AG04449 (cell line): ENCODE measurements at regions not wholly inside any gene's neighbourhood (a gene's known extent, or its start where the extent isn't known, plus 50 kb on each side); places are given as distances from the start of the nearest gene placed in this dataset.
"Not testable (repeated sequence)": the region's sequence is repeated elsewhere in the genome, so short reads cannot be mapped to it uniquely, and the experiment has no call there.

Experiments
- CTCF ChIA-PET: fragments of 350-600 bp; formaldehyde crosslinking; extraction: SDS; loops from one replicate; lab custom pipeline; 2021; ENCODE audit warnings: antibody characterized with exemption; lab: Yijun Ruan, JAX
- POLR2A ChIA-PET: fragments of 400-600, 350-600 bp; formaldehyde crosslinking; extraction: SDS; loops from one replicate; lab custom pipeline; 2020; ENCODE audit warnings: antibody characterized with exemption, inconsistent platforms; lab: Yijun Ruan, JAX
- DNase-seq: peaks from one replicate; pipeline ENCODE4 v3.0.0-alpha.2; 2010; ENCODE audit warnings: low read depth, low spot score
- H3K4me3 ChIP-seq: 2 replicates; pipeline ENCODE4 v1.5.1; 2011; ENCODE audit warnings: low read depth, mild to moderate bottlenecking, control low read depth, low read length
- TF ChIP-seq, protein P1 (sequence below): IDR thresholded peaks from one replicate; pipeline ENCODE4 v1.5.1; 2011; ENCODE audit warnings: mild to moderate bottlenecking, moderate library complexity, low read length, control low read depth, inconsistent platforms; ENCODE audit not compliant: insufficient read depth; ENCODE audit errors: missing control alignments

DNA sequence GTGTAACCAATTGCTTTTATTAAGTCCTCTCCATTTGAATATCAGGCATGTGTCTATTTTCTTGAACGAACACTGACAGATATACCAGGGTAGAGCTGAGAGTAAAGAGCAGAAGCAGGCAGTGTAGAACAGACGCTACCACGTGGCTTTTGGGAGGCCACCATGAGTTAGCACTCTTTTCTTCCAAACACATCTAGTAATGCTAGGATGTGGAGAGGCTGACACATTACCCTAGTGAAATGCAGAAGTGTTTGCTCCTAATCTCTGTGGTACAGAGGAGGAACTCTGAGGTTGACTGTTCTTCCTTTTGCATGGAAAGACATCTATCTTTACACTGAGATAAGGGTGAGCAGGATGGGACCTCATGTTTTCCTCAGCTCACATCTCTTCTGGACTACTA lies 216.3 kb downstream of the SATB1 start:
- DNase-seq: no peak
- ChIA-PET POLR2A (no interaction called here), CTCF (no interaction called here)
- no peak overlapping the region for H3K4me3 ChIP-seq
- TF ChIP-seq, protein P1, sequence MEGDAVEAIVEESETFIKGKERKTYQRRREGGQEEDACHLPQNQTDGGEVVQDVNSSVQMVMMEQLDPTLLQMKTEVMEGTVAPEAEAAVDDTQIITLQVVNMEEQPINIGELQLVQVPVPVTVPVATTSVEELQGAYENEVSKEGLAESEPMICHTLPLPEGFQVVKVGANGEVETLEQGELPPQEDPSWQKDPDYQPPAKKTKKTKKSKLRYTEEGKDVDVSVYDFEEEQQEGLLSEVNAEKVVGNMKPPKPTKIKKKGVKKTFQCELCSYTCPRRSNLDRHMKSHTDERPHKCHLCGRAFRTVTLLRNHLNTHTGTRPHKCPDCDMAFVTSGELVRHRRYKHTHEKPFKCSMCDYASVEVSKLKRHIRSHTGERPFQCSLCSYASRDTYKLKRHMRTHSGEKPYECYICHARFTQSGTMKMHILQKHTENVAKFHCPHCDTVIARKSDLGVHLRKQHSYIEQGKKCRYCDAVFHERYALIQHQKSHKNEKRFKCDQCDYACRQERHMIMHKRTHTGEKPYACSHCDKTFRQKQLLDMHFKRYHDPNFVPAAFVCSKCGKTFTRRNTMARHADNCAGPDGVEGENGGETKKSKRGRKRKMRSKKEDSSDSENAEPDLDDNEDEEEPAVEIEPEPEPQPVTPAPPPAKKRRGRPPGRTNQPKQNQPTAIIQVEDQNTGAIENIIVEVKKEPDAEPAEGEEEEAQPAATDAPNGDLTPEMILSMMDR: no peak

DNA sequence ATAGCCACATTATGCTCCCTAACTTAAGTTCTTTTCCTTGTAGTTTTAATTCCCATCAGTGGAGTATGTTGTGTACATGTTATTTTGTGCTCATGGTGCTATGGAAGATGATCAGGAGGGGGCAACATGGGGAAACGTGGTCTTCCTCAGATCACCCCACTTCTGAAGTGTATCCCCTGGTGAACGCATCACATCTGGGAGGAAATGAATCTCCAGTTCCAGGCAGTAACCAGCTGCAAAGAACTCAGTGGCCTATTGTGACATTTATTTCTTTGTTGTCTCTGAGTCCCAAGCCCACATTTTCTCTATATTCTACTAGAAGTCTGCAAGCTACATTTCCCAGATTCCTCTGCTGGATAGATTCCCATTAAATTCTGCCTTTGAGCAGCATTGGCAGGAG lies 217.0 kb downstream of the SATB1 start:
- TF ChIP-seq, protein P1: no peak
- POLR2A ChIA-PET: no interaction called here
- DNase-seq: no peak

DNA sequence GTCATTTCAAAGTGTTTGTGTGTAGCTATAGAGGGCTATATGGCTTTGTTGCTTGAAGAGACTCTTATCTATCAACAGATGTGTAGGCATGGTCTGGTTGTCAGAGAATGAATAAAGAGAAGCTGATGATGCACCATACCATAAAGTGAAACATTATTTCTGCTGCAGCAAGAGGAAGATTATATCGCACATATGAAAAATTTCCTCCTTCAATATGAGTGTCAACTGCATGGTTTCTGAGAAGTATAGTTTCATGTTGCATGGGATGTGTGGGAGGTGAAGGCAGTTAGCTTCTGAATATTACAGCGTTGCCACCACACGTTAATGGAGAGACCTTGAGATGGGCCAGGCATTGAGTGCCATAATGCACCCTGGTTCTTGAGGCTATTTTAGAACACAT lies 217.9 kb downstream of the SATB1 start:
- CTCF ChIA-PET: no interaction called here
- no peak for DNase-seq
- H3K4me3 ChIP-seq: no peak overlapping the region
- POLR2A ChIA-PET: no interaction called here
- TF ChIP-seq, protein P1: no peak

More for the DNA sequence above, 217.0 kb downstream of the SATB1 start:
- CTCF ChIA-PET: no interaction called here
- H3K4me3 ChIP-seq: no peak overlapping the region

DNA sequence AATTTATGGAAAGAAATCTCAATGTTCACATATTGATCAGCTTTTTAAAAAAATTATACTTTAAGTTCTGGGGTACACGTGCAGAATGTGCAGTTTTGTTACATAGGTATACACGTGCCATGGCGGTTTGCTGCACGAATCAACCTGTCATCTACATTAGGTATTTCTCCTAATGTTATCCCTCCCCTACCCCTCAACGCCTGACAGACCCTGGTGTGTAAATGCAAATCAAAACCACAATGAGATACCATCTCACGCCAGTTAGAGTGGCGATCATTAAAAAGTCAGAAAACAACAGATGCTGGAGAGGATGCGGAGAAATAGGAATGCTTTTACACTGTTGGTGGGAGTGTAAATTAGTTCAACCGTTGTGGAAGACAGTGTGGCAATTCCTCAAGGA lies 219.4 kb downstream of the SATB1 start:
- H3K4me3 ChIP-seq, DNase-seq, CTCF ChIA-PET, POLR2A ChIA-PET: not testable (repeated sequence)

DNA sequence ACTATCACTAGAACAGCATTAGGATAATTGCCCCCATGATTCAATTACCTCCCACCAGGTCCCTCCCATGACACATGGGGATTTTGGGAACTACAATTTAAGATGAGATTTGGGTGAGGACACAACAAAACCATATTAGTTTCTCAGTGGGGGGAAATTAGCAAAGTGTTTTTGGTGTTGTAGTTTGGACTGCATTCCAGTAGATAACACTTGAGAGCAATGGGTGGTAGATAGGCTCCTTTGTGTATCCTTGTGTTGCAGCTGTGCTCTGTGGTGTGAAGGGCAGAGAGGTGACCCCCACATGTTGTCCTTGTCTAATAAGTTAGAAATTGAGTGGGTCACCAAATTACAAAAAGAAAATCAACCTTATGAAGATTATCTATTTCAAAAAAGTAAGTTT lies 223.8 kb downstream of the SATB1 start:
- POLR2A ChIA-PET: no interaction called here
- TF ChIP-seq, protein P1: no peak
- CTCF ChIA-PET: no interaction called here

DNA sequence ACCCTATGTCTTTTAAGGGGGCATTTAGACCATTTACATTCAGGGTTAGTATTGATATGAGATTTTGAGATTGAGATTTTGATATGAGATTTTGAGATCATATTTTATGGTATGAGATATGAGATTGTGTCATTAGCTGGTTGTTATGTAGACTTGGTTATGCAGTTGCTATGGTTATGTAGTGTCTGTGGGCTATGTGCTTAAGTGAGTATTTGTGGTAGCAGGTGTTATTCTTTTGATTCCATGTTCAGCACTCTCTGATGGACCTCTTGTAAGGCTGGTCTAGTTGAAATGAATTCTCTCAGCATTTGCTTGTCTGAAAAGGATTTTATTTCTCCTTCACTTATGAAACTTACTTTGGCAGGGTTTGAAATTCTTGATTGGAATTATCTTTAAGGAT lies 225.4 kb downstream of the SATB1 start:
- CTCF ChIA-PET: no interaction called here
- DNase-seq: no peak

More for the DNA sequence above, 223.8 kb downstream of the SATB1 start:
- H3K4me3 ChIP-seq: no peak overlapping the region
- DNase-seq: no peak

DNA sequence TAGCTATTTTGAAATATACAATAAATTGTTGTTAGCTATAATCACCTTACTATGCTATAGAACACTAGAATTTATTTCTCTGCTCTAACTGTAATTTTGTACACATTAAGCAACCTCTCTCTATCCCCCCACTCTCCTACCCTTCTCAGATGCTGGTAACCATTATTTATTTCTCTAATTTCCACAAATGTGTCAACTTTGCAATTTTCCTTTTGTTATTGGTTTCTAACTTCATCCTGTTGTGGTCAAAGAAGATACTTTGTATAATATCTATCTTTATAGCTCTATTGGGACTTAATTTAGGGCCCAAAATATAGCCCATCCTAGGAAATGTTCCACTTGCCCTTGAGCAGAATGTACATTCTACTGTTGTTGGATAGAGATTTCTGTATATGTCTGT lies 229.3 kb downstream of the SATB1 start:
- no peak for DNase-seq
- CTCF ChIA-PET: interaction anchor here (0.6 kb wide), 1 partner anchor 652 kb away, joined by 3 read pairs; no protein-coding TSS in a partner anchor
- H3K4me3 ChIP-seq: no peak overlapping the region
- TF ChIP-seq, protein P1: no peak
- POLR2A ChIA-PET: no interaction called here

More for the DNA sequence above, 225.4 kb downstream of the SATB1 start:
- POLR2A ChIA-PET: no interaction called here
- TF ChIP-seq, protein P1: no peak
- H3K4me3 ChIP-seq: no peak overlapping the region
